ENCODE measurements at regions not wholly inside any gene's neighbourhood (a gene's known extent, or its start where the extent isn't known, plus 50 kb on each side); places are given as distances from the start of the nearest gene placed in this dataset.

DNA sequence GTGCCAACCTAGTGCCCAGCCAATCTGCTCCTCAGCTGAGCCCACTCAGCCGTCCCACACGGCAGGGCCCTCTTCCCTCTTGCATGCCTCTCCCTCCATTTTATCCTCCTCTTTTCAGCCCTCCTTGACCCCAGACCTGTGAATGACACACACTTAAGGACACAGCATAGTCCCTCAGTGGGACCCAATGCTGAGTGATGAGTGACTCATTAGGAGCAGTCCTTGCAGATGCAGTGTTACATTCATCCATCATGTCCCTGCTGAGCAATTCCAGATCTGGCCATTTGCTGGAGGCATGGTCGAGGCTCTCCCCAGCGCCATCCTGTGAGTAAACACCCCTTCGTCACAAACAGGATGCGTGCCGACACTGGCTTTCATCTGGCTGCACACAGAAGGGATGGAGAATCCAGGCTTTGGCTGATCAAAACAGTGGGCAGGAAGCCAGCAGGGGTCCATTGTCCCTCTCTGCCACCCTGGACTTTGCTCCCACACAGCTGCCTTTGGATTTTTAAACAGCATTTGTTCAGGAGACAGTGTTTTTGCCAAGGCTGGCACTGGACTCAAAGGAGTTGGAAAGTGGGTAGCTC, 122.6 kb downstream of the AXIN2 start:
- Mint-ChIP-seq H3K27me3 (ENCODE audit: unreplicated experiment) (peaks cover 57% of the 10 kb centered on the region), H3K36me3 (ENCODE audit: unreplicated experiment) (no peaks in the 10 kb centered on the region), H3K4me3 (ENCODE audit: unreplicated experiment) (no peak overlapping the region), H3K27ac (ENCODE audit: unreplicated experiment) (no peak overlapping the region), H3K9me3 (ENCODE audit: unreplicated experiment) (no peaks in the 10 kb centered on the region), H3K4me1 (ENCODE audit: unreplicated experiment) (no peaks in the 10 kb centered on the region)
- DNase-seq (ENCODE audit: extremely low spot score, unreplicated experiment): no peak
- TF ChIP-seq, protein P1, sequence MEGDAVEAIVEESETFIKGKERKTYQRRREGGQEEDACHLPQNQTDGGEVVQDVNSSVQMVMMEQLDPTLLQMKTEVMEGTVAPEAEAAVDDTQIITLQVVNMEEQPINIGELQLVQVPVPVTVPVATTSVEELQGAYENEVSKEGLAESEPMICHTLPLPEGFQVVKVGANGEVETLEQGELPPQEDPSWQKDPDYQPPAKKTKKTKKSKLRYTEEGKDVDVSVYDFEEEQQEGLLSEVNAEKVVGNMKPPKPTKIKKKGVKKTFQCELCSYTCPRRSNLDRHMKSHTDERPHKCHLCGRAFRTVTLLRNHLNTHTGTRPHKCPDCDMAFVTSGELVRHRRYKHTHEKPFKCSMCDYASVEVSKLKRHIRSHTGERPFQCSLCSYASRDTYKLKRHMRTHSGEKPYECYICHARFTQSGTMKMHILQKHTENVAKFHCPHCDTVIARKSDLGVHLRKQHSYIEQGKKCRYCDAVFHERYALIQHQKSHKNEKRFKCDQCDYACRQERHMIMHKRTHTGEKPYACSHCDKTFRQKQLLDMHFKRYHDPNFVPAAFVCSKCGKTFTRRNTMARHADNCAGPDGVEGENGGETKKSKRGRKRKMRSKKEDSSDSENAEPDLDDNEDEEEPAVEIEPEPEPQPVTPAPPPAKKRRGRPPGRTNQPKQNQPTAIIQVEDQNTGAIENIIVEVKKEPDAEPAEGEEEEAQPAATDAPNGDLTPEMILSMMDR (IDR thresholded peaks at IDR 0.05): no peak

- TF ChIP-seq, protein P1 (IDR thresholded peaks at IDR 0.05): no peak
- Mint-ChIP-seq H3K4me3 (ENCODE audit: unreplicated experiment) (no peak overlapping the region), H3K9me3 (ENCODE audit: unreplicated experiment) (peaks cover 2% of the 10 kb centered on the region), H3K27ac (ENCODE audit: unreplicated experiment) (no peak overlapping the region), H3K36me3 (ENCODE audit: unreplicated experiment) (no peaks in the 10 kb centered on the region), H3K27me3 (ENCODE audit: unreplicated experiment) (peaks cover 57% of the 10 kb centered on the region), H3K4me1 (ENCODE audit: unreplicated experiment) (no peaks in the 10 kb centered on the region)
- DNase-seq (ENCODE audit: extremely low spot score, unreplicated experiment): no peak
Observed at GRCh38 chr17:65438173-65438572, 123.3 kb downstream of the AXIN2 start.

- peaks cover 6% of the 10 kb centered on the region for H3K9me3 Mint-ChIP-seq (ENCODE audit: unreplicated experiment)
- H3K27me3 Mint-ChIP-seq (ENCODE audit: unreplicated experiment): peaks cover 57% of the 10 kb centered on the region
- H3K4me3 Mint-ChIP-seq (ENCODE audit: unreplicated experiment): no peak overlapping the region
- DNase-seq (ENCODE audit: extremely low spot score, unreplicated experiment): no peak
- TF ChIP-seq, protein P1 (IDR thresholded peaks at IDR 0.05): no peak
- no peaks in the 10 kb centered on the region for H3K36me3 Mint-ChIP-seq (ENCODE audit: unreplicated experiment)
- no peaks in the 10 kb centered on the region for H3K4me1 Mint-ChIP-seq (ENCODE audit: unreplicated experiment)
- H3K27ac Mint-ChIP-seq (ENCODE audit: unreplicated experiment): no peak overlapping the region
Observed at GRCh38 chr17:65436871-65437270, 124.6 kb downstream of the AXIN2 start.

DNA sequence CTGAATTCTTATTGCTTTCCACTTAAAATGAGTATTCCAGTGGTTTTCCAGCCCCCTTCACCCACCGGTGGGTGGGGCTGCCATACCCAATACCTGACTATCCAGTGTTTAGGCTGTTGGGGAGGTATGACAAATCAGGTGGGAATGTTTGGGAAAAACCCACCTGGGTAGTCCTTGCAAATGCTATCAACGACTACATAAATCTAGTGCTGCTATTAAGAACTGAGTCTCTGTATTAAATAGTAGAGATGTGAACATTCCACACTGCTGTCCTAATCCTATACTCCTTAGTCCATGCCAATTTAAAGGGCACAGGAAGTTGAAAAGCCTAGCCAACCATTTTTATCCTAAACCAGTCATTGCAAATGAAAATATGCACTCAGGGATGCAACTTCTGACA, 126.6 kb downstream of the AXIN2 start:
- no peaks in the 10 kb centered on the region for H3K36me3 Mint-ChIP-seq (ENCODE audit: unreplicated experiment)

DNA sequence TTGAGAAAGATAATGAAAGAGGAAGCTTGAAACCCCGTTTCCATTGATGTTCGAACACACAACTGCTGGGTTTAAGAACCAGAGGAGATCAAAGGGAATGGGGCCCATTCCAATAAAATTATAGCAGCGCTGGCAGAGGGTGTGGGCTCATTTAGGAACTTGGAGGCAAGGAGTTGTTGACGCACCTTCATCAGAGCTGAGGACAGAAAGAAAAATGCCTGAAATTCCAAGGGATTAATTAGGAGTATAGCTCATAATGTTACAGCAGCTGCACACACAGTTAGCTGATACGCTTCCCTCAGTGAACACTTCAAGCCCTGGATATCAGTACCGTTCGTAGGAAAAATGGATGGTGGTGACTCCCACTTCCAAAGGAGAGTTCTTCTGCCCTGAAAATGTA, 127.2 kb downstream of the AXIN2 start:
- Mint-ChIP-seq H3K36me3 (ENCODE audit: unreplicated experiment) (no peaks in the 10 kb centered on the region), H3K4me3 (ENCODE audit: unreplicated experiment) (no peak overlapping the region), H3K4me1 (ENCODE audit: unreplicated experiment) (no peaks in the 10 kb centered on the region), H3K27ac (ENCODE audit: unreplicated experiment) (no peak overlapping the region), H3K27me3 (ENCODE audit: unreplicated experiment) (peaks cover 52% of the 10 kb centered on the region), H3K9me3 (ENCODE audit: unreplicated experiment) (peaks cover 6% of the 10 kb centered on the region)
- TF ChIP-seq, protein P1 (IDR thresholded peaks at IDR 0.05): no peak
- DNase-seq (ENCODE audit: extremely low spot score, unreplicated experiment): no peak

More for the DNA sequence above, 126.6 kb downstream of the AXIN2 start:
- Mint-ChIP-seq H3K4me1 (ENCODE audit: unreplicated experiment) (no peaks in the 10 kb centered on the region), H3K27ac (ENCODE audit: unreplicated experiment) (no peak overlapping the region), H3K27me3 (ENCODE audit: unreplicated experiment) (peaks cover 53% of the 10 kb centered on the region), H3K9me3 (ENCODE audit: unreplicated experiment) (peaks cover 6% of the 10 kb centered on the region), H3K4me3 (ENCODE audit: unreplicated experiment) (no peak overlapping the region)
- DNase-seq (ENCODE audit: extremely low spot score, unreplicated experiment): no peak
- TF ChIP-seq, protein P1 (IDR thresholded peaks at IDR 0.05): no peak
